HG02938 (cell line): ENCODE measurements at regions not wholly inside any gene's neighbourhood (a gene's known extent, or its start where the extent isn't known, plus 50 kb on each side); places are given as distances from the start of the nearest gene placed in this dataset.

Experiments
- ATAC-seq: cut with Tn5 transposase; IDR thresholded peaks from one replicate; pipeline ENCODE4 v1.9.1; 2021; ENCODE audit warnings: mild to moderate bottlenecking, moderate library complexity; ENCODE audit not compliant: unreplicated experiment

DNA sequence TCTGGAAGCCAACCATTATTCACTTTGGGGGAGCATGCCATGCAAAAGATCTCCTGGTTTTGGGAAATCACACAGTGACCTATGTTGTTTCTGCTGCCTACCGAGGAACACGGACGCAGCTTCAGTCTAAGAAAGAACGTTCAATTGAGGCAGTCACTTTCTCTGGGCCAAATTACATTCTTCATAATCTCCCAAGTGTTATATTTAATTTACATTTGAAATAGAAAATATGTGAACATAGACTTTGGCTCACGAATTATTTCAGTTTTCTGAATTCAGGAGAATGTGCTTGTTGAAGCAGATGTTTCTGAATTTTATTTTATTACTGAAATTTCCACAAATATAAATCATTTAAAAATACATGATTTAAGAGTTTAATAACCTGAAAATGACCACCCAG, 93.6 kb upstream of the KCNJ16 start:
- no peak for ATAC-seq

- ATAC-seq, result no peak
Observed at GRCh38 chr17:69995476-69995875, 79.5 kb upstream of the KCNJ16 start.

- no peak for ATAC-seq
Observed at GRCh38 chr17:69997332-69997731, 77.7 kb upstream of the KCNJ16 start.

DNA sequence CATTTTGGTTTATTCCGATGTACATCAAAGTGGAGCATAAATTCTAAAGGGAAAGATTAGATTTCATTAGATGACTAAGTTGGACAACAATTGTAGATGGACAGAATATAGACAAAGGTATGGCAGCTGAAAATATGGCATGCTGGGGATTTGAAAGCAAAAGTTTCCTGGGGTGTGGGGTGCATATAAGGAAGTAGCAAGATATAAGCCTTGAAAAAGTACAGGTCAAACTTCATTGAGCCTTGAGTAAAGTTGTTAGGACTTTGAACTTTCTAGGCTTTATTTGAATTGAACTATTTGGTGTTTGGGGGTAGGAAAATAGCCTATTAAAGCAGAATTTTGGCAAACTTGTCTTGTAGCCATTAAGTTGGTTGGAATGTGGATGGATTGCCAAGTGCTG, 75.8 kb upstream of the KCNJ16 start:
- no peak for ATAC-seq

DNA sequence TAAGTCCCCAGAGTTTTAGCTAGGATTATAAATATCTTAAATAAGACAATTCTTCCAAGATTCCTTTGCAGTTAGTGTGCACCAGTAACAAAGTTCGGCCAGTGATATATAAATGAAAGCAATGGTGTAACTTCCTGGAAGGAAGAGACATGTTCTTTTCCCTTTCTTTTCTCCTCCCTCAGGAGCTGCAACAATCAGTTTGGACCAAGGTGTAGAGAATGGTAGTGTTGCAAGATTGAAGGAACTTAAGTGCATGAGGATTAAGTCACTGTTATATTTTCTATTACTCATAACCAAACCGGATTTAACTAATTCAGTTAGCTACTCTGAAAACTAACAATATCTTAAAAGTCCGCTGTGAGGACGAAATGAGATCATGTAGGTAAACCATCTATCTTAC, 68.9 kb upstream of the KCNJ16 start:
- ATAC-seq, result no peak

GRCh38 chr17:70011750-70012149, 63.3 kb upstream of the KCNJ16 start:
- no peak for ATAC-seq

- ATAC-seq, result no peak
Observed at GRCh38 chr17:70013911-70014310, 61.1 kb upstream of the KCNJ16 start.

GRCh38 chr17:70017112-70017511, 57.9 kb upstream of the KCNJ16 start:
- ATAC-seq, result no peak

GRCh38 chr17:70017941-70018340, 57.1 kb upstream of the KCNJ16 start:
- no peak for ATAC-seq

- no peak for ATAC-seq
Observed at GRCh38 chr17:70021726-70022125, 53.3 kb upstream of the KCNJ16 start.

- ATAC-seq, result no peak
Observed at GRCh38 chr17:70022175-70022574, 52.9 kb upstream of the KCNJ16 start.

- ATAC-seq, result no peak
Observed at GRCh38 chr17:70024253-70024652, 50.8 kb upstream of the KCNJ16 start.
